GM12874 (cell line): ENCODE measurements at regions not wholly inside any gene's neighbourhood (a gene's known extent, or its start where the extent isn't known, plus 50 kb on each side); places are given as distances from the start of the nearest gene placed in this dataset.

Source experiments
- TF ChIP-seq, protein P1 (sequence below): IDR thresholded peaks from 2 replicates; pipeline ENCODE4 v1.5.1; 2011; ENCODE audit warnings: low read depth, mild to moderate bottlenecking, control low read depth, low read length, moderate library complexity; ENCODE audit not compliant: insufficient read depth

DNA sequence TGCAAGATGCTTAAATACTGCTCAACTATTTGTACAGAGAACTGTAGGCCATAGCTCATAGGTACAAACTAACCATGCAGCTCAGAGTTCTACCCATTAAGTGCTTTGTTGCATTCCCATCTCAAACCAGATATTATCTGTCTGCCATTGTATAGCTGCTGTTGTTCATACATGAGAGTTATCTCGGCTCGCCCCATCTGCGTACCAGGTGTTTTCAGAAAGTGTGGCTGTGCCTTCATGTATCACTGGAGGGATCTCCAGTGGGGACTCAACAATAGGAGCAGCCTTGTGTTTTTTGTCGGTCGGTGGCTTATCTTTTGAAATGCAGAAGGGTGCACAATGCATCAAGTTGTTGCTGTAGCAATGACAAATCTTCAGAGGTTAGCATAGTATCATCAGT lies 678.3 kb downstream of the RERGL start:
- TF ChIP-seq, protein P1, sequence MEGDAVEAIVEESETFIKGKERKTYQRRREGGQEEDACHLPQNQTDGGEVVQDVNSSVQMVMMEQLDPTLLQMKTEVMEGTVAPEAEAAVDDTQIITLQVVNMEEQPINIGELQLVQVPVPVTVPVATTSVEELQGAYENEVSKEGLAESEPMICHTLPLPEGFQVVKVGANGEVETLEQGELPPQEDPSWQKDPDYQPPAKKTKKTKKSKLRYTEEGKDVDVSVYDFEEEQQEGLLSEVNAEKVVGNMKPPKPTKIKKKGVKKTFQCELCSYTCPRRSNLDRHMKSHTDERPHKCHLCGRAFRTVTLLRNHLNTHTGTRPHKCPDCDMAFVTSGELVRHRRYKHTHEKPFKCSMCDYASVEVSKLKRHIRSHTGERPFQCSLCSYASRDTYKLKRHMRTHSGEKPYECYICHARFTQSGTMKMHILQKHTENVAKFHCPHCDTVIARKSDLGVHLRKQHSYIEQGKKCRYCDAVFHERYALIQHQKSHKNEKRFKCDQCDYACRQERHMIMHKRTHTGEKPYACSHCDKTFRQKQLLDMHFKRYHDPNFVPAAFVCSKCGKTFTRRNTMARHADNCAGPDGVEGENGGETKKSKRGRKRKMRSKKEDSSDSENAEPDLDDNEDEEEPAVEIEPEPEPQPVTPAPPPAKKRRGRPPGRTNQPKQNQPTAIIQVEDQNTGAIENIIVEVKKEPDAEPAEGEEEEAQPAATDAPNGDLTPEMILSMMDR: no peak

DNA sequence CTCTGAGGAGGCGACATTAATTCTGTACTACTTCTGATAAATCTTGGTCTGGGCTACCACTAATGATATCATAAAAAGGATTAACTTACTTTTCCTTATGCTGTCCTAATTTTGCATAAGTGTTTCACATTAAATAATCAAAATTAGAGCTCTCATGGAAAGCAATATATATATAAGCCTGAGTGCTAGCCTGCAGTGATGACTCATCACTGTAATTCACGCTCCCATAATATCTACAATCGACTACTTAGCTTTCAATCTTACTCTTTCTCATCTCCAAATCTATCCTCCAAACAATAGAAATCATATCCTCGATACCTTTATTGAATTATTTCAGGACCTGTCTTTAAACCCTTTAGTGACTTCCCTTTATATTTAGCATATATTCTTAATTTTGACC lies 701.3 kb downstream of the RERGL start:
- TF ChIP-seq, protein P1: no peak

DNA sequence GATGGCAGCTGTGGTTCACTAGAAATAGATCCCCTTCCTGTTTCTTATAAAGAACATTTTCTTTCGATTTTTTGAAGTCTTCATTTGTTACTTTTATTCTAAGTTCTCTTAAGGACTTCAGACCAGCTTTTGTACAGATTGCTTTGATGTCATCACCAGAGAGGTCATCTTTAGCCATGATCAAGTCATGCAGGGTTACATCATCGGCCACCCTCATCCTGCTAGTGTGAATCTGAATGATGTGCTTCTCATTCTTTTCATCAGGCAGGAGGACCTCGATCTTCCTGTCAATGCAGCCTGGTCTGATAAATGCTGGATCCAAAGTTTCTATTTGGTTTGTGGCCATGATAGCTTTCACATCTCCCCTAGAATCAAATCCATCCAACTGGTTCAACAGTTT lies 706.7 kb downstream of the RERGL start:
- TF ChIP-seq, protein P1: no peak

DNA sequence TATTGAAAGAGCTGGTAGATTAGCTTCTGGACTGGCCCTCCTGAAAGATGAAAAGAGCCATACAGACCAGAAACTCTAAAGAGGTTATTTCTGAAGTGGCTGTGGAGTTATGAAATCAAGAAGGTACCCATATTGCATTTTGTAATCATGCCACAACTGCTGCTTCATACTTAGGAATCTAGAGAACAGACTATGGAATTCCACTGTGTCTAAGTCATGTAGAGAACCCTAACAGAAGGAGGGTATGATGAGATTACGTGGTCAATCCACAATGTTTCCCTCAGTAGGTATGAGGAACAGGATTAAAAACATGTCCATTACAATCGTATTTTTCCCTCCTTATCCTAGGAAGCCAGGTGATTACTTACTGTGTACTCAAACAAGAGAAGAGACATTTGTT lies 708.8 kb downstream of the RERGL start:
- TF ChIP-seq, protein P1: no peak

DNA sequence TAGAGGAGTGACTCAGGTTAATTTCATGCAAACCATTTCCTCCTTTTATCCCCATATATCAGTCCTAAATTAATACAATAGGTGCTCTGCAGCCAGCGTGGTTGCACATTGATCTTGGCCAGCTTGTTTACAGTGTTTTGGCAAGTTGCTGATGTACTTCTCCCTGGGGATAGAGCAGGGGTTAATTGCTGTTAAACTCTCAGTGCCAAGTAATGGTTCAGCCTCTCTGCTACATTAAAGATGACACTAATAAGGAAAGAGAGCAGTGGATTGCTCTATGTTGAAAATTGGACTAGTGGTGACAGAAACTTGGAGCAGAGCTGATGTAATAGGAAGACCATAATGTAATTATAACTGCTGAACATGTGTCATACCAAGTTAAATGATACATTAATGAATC lies 717.5 kb downstream of the RERGL start:
- TF ChIP-seq, protein P1: no peak

DNA sequence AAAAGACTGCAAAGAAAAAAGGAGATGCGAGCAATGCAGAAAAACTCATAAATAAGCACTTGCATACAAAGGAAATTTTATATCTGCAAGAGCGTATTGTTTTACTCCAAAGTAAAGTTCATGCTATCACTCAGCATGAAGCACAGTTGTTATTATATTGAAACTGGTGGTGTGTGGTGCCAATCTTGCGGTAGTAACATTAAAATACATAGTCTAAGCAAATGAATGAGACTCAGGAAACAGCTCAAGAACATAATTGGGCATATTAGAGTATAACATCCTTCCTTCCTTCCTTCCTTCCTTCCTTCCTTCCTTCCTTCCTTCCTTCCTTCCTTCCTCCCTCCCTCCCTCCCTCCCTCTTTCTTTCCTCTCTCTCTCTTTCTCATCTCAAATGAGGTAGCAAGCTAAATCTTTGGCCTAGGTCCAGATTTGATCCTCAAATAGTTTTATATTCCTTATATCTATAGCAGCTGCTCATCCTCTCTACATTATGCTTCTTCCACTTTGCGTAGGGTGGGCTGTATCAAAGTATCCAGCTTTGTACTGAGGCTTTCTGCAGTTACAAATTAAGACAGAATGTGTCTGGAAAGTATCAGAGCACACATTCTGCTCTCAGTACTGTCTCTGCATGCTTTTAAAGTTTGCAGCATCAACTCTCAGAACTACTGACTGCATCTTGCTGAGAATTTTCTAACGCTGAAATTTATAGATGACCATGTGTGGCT lies 718.3 kb downstream of the RERGL start:
- TF ChIP-seq, protein P1: no peak

DNA sequence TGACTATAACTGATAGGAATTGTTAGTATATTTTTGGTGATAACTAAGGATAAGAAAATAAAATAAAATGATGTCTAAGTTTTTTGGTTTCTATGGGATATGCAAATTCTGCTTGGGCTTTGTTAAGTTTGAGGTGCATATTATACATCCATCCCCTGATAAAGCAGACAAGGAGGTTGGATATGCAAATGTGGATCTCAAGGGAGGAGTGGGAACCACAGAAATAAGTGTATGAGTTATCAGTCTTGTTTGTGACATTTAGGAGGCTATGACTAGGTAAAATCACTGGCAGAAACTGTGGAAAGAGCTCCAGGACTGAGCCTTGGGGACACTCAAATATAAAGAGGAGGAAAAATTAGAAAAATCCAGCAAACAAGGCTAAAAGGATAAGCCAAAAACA lies 719.4 kb downstream of the RERGL start:
- TF ChIP-seq, protein P1: no peak
